Inflammatory macrophage (primary cell): ENCODE measurements at regions not wholly inside any gene's neighbourhood (a gene's known extent, or its start where the extent isn't known, plus 50 kb on each side); places are given as distances from the start of the nearest gene placed in this dataset.
A peak's percentile ranks its signal among the peaks of the same experiment; 100 is the strongest.
"Not testable (repeated sequence)": the region's sequence is repeated elsewhere in the genome, so short reads cannot be mapped to it uniquely, and the experiment has no call there.

Experiments
- DNase-seq, 2 donors: peaks; one replicate each; pipeline ENCODE4 v3.0.0-alpha.2; 2020 to 2022

GRCh38 chr17:20774472-20775135 is 195.1 kb downstream of the CDRT15L2 start:
- DNase-seq, result no peak

- no peak for DNase-seq
Observed at GRCh38 chr17:20775331-20775730, 195.8 kb downstream of the CDRT15L2 start.

- DNase-seq, result no peak
Observed at GRCh38 chr17:20779521-20779920, 200.0 kb downstream of the CDRT15L2 start.

GRCh38 chr17:20781260-20781659 is 201.7 kb downstream of the CDRT15L2 start:
- DNase-seq, result no peak

GRCh38 chr17:20781869-20782268 is 202.3 kb downstream of the CDRT15L2 start:
- DNase-seq, result not testable (repeated sequence)

GRCh38 chr17:20783091-20783490 is 203.6 kb downstream of the CDRT15L2 start:
- DNase-seq, result peak; percentile 15 to 17

GRCh38 chr17:20784100-20784665 is 204.7 kb downstream of the CDRT15L2 start:
- DNase-seq, result no peak

- DNase-seq, result no peak
Observed at GRCh38 chr17:20787281-20787680, 207.8 kb downstream of the CDRT15L2 start.

GRCh38 chr17:20791626-20792025 is 212.1 kb downstream of the CDRT15L2 start:
- no peak for DNase-seq

- DNase-seq, result not testable (repeated sequence)
Observed at GRCh38 chr17:20794532-20794931, 215.0 kb downstream of the CDRT15L2 start.

GRCh38 chr17:20797292-20797691 is 217.8 kb downstream of the CDRT15L2 start:
- no peak for DNase-seq

GRCh38 chr17:20800146-20800545 is 220.6 kb downstream of the CDRT15L2 start:
- DNase-seq, result no peak

- DNase-seq, result no peak
Observed at GRCh38 chr17:20805751-20806150, 226.2 kb downstream of the CDRT15L2 start.

GRCh38 chr17:20807566-20807965 is 228.0 kb downstream of the CDRT15L2 start:
- DNase-seq, result not testable (repeated sequence)

GRCh38 chr17:20815410-20815809 is 227.4 kb downstream of the USP22 start:
- DNase-seq, result not testable (repeated sequence)

GRCh38 chr17:20823905-20824304 is 218.9 kb downstream of the USP22 start:
- no peak for DNase-seq

- peak in 1 of 2 donors; percentile 20 for DNase-seq
Observed at GRCh38 chr17:20825539-20825938, 217.3 kb downstream of the USP22 start.

- not testable (repeated sequence) for DNase-seq
Observed at GRCh38 chr17:20840453-20840852, 202.4 kb downstream of the USP22 start.

- not testable (repeated sequence) for DNase-seq
Observed at GRCh38 chr17:20840987-20841865, 201.6 kb downstream of the USP22 start.

GRCh38 chr17:20842012-20842411 is 200.8 kb downstream of the USP22 start:
- DNase-seq, result not testable (repeated sequence)

GRCh38 chr17:20843261-20843660 is 199.6 kb downstream of the USP22 start:
- DNase-seq, result not testable (repeated sequence)

GRCh38 chr17:20843799-20844553 is 198.8 kb downstream of the USP22 start:
- DNase-seq, result peak in 1 of 2 donors; percentile 23
